ENCODE measurements at regions not wholly inside any gene's neighbourhood (a gene's known extent, or its start where the extent isn't known, plus 50 kb on each side); places are given as distances from the start of the nearest gene placed in this dataset.

DNA sequence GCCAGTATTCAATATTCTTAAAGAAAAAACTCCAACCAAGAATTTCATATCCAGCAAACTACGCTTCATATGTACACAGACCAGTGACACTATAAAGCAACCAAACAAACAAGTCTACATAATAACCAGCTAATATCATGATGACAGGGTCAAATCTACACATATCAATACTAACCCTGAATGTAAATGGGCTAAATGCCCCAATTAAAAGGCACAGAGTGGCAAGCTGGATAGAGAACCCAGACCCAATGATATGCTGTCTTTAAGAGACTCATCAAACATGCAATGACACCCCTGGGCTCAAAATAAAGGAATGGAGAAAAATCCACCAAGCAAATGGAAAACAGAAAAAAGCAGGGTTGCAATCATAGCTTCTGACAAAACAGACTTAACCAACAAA is 218.1 kb upstream of the NFE2L3 start:
- Histone ChIP-seq H4K20me1 (ENCODE audit: insufficient read depth) (no peaks in the 10 kb centered on the region), H3F3A (ENCODE audit: insufficient read depth, low read length, poor library complexity, severe bottlenecking) (no peaks in the 10 kb centered on the region), H3K9me2 (ENCODE audit: insufficient read depth, low read length) (no peaks in the 10 kb centered on the region), H3K9ac (ENCODE audit: low read length) (no peak overlapping the region), H3K4me3 (ENCODE audit: low read length) (no peak overlapping the region), H2AFZ (ENCODE audit: low read depth, low read length) (no peak overlapping the region), H3K27me3 (ENCODE audit: insufficient read depth, low read depth, low read length) (no peaks in the 10 kb centered on the region), H3K9me3 (ENCODE audit: low read length) (peaks cover 4% of the 10 kb centered on the region), H3K27ac (ENCODE audit: low read length) (no peak overlapping the region), H3K79me2 (replicated peaks; ENCODE audit: insufficient read depth, low read length) (no peaks in the 10 kb centered on the region), H3K36me3 (ENCODE audit: insufficient read depth, low read length) (no peaks in the 10 kb centered on the region), H3K4me2 (ENCODE audit: low read length) (no peak overlapping the region)
- TF ChIP-seq, protein P1, sequence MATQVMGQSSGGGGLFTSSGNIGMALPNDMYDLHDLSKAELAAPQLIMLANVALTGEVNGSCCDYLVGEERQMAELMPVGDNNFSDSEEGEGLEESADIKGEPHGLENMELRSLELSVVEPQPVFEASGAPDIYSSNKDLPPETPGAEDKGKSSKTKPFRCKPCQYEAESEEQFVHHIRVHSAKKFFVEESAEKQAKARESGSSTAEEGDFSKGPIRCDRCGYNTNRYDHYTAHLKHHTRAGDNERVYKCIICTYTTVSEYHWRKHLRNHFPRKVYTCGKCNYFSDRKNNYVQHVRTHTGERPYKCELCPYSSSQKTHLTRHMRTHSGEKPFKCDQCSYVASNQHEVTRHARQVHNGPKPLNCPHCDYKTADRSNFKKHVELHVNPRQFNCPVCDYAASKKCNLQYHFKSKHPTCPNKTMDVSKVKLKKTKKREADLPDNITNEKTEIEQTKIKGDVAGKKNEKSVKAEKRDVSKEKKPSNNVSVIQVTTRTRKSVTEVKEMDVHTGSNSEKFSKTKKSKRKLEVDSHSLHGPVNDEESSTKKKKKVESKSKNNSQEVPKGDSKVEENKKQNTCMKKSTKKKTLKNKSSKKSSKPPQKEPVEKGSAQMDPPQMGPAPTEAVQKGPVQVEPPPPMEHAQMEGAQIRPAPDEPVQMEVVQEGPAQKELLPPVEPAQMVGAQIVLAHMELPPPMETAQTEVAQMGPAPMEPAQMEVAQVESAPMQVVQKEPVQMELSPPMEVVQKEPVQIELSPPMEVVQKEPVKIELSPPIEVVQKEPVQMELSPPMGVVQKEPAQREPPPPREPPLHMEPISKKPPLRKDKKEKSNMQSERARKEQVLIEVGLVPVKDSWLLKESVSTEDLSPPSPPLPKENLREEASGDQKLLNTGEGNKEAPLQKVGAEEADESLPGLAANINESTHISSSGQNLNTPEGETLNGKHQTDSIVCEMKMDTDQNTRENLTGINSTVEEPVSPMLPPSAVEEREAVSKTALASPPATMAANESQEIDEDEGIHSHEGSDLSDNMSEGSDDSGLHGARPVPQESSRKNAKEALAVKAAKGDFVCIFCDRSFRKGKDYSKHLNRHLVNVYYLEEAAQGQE (IDR thresholded peaks at IDR 0.05; ENCODE audit: borderline replicate concordance), result no peak
- TF ChIP-seq EP300 (conservative IDR thresholded peaks at IDR 0.05; ENCODE audit: poor library complexity, severe bottlenecking) (no peak), EZH2 (IDR thresholded peaks at IDR 0.05; ENCODE audit: borderline replicate concordance, insufficient read depth, low read length, poor library complexity, severe bottlenecking) (no peak)

DNA sequence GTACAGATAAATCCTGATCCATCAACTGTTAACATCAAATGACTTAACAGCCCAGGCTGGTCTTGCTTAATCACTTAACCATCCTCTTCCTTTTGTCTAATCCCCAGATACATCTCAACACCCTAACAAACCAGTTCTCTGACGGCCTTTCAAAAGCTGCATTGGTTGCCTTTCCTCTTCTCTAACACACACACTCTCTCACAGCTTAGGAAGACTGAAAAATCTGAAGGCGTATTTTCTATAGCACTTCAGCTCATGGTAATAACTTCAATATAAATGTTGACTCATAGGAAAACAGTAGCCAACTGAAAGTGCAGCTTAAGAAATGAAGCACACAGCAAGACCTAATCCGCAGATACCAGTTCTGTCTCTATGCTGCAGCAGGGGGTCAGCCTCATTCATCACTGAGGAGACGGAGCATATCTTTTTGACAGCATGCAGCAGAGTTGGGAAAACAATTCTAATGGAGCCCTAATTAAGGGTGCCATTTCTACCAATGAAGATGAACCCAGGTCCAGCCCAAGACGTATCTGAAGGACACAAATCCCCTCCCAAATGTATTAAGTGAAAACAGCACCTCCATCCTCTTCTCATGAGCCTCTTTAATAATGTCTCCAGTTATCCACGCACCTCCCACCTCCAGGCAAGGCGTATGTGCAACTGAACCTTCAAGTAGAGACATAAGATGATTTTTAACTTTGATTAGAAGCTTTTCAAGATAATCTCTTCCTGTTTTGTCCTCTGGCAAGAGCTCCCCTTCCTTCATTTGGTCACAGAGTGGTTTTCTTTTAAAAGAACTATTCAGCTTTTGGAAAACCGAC is 211.7 kb upstream of the NFE2L3 start:
- H3K36me3 ChIP-seq (ENCODE audit: insufficient read depth, low read length), result no peaks in the 10 kb centered on the region
- no peak overlapping the region for H3K4me3 ChIP-seq (ENCODE audit: low read length)
- H3K79me2 ChIP-seq (replicated peaks; ENCODE audit: insufficient read depth, low read length), result no peaks in the 10 kb centered on the region
- TF ChIP-seq RAD21 (conservative IDR thresholded peaks at IDR 0.05) (no peak), EZH2 (IDR thresholded peaks at IDR 0.05; ENCODE audit: borderline replicate concordance, insufficient read depth, low read length, poor library complexity, severe bottlenecking) (no peak)
- no peak overlapping the region for H3K4me2 ChIP-seq (ENCODE audit: low read length)
- no peaks in the 10 kb centered on the region for H3F3A ChIP-seq (ENCODE audit: insufficient read depth, low read length, poor library complexity, severe bottlenecking)
- peaks cover under 1% of the 10 kb centered on the region for H3K9me3 ChIP-seq (ENCODE audit: low read length)
- no peak overlapping the region for H3K9ac ChIP-seq (ENCODE audit: low read length)
- H3K27ac ChIP-seq (ENCODE audit: low read length), result no peak overlapping the region
- H4K20me1 ChIP-seq (ENCODE audit: insufficient read depth), result no peaks in the 10 kb centered on the region
- peaks cover 5% of the 10 kb centered on the region for H3K27me3 ChIP-seq (ENCODE audit: insufficient read depth, low read depth, low read length)
- no peak overlapping the region for H2AFZ ChIP-seq (ENCODE audit: low read depth, low read length)
- no peaks in the 10 kb centered on the region for H3K9me2 ChIP-seq (ENCODE audit: insufficient read depth, low read length)

DNA sequence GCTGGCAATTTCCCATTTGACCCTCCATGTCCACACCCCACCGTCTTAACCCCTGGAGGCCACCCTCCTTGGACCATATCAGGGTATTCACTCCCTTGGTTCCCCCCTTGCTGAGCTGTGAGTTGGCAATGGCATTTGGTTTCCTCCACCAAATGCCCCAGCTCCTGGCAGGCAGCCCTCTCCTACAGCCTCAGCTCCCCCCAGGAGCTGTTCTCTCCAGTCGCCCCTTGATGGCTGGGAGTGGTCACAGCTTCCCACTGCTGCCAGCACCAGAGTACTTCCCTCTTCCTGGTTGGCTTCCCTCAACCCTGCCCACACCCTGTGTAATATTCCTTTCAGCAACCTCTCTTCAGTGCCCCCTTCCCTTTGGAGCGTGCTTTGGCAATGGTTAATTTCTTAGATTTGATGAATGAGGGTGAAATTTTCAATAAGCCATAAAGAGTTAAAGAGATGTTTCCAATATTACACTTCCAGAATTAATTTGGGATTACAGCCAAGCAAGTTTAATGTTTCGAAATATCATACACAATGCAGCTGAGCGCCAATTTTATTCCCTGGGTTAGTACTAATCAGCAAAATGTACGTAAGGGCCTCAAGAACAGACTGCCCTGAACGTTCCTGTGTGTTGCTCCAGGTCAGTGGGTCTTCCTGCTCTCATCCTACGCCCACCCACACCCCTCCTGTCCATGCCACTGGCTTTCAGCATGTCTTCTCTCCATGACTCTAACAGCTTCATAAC is 207.1 kb upstream of the NFE2L3 start:
- Histone ChIP-seq H3K27ac (ENCODE audit: low read length) (no peak overlapping the region), H4K20me1 (ENCODE audit: insufficient read depth) (no peaks in the 10 kb centered on the region), H3K36me3 (ENCODE audit: insufficient read depth, low read length) (no peaks in the 10 kb centered on the region), H3K4me3 (ENCODE audit: low read length) (no peak overlapping the region), H3K9me2 (ENCODE audit: insufficient read depth, low read length) (no peaks in the 10 kb centered on the region), H3F3A (ENCODE audit: insufficient read depth, low read length, poor library complexity, severe bottlenecking) (no peaks in the 10 kb centered on the region), H3K9ac (ENCODE audit: low read length) (no peak overlapping the region), H3K9me3 (ENCODE audit: low read length) (no peaks in the 10 kb centered on the region), H3K27me3 (ENCODE audit: insufficient read depth, low read depth, low read length) (peaks cover 41% of the 10 kb centered on the region), H3K79me2 (replicated peaks; ENCODE audit: insufficient read depth, low read length) (no peaks in the 10 kb centered on the region), H2AFZ (ENCODE audit: low read depth, low read length) (no peak overlapping the region), H3K4me2 (ENCODE audit: low read length) (no peak overlapping the region)
- no peak for TF ChIP-seq EP300 (conservative IDR thresholded peaks at IDR 0.05; ENCODE audit: poor library complexity, severe bottlenecking)

Data from neural cell (in vitro differentiated cells).